H1 (cell line): ENCODE measurements at regions not wholly inside any gene's neighbourhood (a gene's known extent, or its start where the extent isn't known, plus 50 kb on each side); places are given as distances from the start of the nearest gene placed in this dataset.

Experiments used
- ASH2L ChIP-seq: fragments of 200-600, 300-600 bp; sonication (generic); IDR thresholded peaks from one replicate; pipeline ENCODE4 v1.7.1; 2017; ENCODE audit warnings: low read length
- CEBPB ChIP-seq: IDR thresholded peaks from 2 replicates; pipeline ENCODE4 v1.6.1; 2012; ENCODE audit warnings: low read depth, low read length
- JUN ChIP-seq: IDR thresholded peaks from 2 replicates; pipeline ENCODE4 v1.6.1; 2011; ENCODE audit warnings: low read depth, mild to moderate bottlenecking, improper control_type of control experiment, low read length
- SP4 ChIP-seq: IDR thresholded peaks from 2 replicates; pipeline ENCODE4 v1.6.1; 2012; ENCODE audit warnings: low read length, inconsistent platforms
- ZNF274 ChIP-seq: IDR thresholded peaks from 2 replicates; pipeline ENCODE4 v1.7.0; 2012; ENCODE audit warnings: low read length, borderline replicate concordance; ENCODE audit errors: extremely low read depth

DNA sequence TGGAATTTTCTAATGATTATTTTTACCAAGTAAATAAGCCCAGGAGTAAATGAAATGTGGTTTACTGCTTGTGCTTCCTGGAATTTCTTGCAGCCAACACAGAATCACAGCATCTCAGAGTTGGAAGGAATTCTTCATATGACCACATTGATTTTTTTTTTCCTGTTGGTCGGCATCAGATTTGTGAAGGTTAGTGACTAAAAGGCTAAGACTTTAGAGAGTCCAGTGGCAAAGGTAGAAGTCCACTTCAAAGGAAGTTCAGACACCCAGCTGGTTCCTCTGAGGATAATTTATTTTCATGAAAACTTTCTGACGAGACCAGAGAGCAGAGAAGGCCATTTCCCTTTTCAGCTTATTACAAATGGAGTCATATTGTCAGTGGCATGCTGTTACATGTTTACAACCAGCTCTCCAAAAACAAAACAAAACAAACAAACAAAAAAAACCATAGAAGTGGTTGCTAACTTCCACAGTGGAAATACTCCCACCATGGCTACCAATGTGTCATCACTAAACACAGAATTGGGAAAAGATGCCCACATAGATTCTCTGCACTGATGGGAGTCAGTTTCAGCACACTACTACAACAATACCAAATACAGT lies 77.2 kb upstream of the CDC42BPA start (continued):
- TF ChIP-seq ZNF274 = no peak
- TF ChIP-seq SP4 = no peak
- no peak for TF ChIP-seq JUN
- no peak for TF ChIP-seq ASH2L
- no peak for TF ChIP-seq CEBPB
